ENCODE measurements at regions not wholly inside any gene's neighbourhood (a gene's known extent, or its start where the extent isn't known, plus 50 kb on each side); places are given as distances from the start of the nearest gene placed in this dataset.

DNA sequence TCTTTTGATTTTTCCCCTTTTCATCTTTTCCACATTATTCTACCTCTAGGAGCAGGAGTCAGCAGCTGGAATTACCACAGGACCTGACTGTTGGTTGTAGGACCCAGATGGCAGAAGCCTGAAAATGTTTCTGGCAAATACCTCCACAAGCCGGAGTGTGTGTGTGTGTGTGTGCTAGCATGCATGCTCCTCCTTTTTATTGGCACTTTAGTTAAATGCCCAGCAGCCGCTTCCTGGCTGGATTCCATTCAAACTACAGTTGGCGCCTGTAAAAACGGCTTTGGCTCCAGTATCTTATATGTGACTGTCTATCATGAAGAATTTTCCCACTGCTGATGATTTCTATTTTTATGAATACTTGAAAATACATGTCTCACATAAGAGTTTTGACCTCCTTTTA lies 319.7 kb upstream of the SP4 start:
- no peaks in the 10 kb centered on the region for H3K9me3 Mint-ChIP-seq
- no peak overlapping the region for H3K4me3 Mint-ChIP-seq
- H3K4me1 ChIP-seq = peaks cover 6% of the 10 kb centered on the region
- H3K9ac ChIP-seq = no peak overlapping the region
- H3K4me1 Mint-ChIP-seq = no peaks in the 10 kb centered on the region
- no peak overlapping the region for H3K4me3 ChIP-seq
- no peak overlapping the region for H2AFZ ChIP-seq (replicated peaks)
- H3K9me3 ChIP-seq (ENCODE audit: low read depth) = no peaks in the 10 kb centered on the region
- H3K79me2 ChIP-seq (ENCODE audit: low read depth) = no peaks in the 10 kb centered on the region
- no peak overlapping the region for H3K27ac ChIP-seq
- no peak for TF ChIP-seq CTCF (IDR thresholded peaks at IDR 0.05)
- no peaks in the 10 kb centered on the region for H4K20me1 ChIP-seq (ENCODE audit: low read depth)
- no peak overlapping the region for H3K27ac Mint-ChIP-seq
- H3K36me3 Mint-ChIP-seq = no peaks in the 10 kb centered on the region
- H3F3A ChIP-seq (ENCODE audit: low read depth) = no peaks in the 10 kb centered on the region
- H3K4me2 ChIP-seq = no peak overlapping the region
- H3K36me3 ChIP-seq = no peaks in the 10 kb centered on the region
- H3K27me3 ChIP-seq = no peaks in the 10 kb centered on the region
- DNase-seq (ENCODE audit: low spot score) = peak; percentile 11
- peaks cover 2% of the 10 kb centered on the region for H3K27me3 Mint-ChIP-seq (ENCODE audit: insufficient read depth, low read depth)

DNA sequence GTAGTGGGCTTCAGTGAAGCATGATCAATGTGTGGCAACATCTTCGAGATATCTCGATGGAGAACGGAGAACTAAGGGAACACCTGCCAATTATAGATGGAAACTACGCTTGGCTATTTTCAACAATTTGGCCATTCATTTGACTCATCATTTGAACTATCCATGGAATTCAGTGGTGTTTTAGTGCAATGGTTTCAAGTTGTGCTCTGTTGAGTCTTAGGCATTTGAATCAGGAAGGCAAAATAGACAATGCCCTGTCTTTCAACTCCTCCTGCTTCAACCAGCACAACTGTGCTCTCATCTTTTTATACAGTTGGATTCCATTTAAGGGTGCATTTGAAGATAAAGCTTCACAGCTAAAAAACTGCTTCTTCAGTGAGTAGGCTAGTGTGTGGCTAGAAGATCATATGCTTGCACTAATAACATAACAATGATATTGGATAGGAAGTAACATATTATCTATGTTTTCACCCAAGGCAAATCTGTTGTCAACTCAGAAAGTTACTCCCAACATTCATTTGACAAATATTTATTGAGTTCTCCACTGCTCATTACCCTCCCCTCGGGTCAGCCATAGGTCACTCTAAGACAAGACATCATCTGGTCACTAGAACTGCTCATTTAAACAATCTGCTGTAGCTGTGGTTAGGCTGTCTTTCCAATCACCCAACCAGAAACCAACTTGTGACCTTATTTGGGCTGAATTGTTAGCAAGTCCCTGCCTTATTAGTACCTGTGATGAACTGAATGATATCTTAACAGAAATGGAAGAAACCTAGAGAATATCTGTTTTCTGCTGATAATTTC lies 314.1 kb upstream of the SP4 start:
- H3K36me3 ChIP-seq = no peaks in the 10 kb centered on the region
- no peaks in the 10 kb centered on the region for H3K27me3 Mint-ChIP-seq (ENCODE audit: insufficient read depth, low read depth)
- no peaks in the 10 kb centered on the region for H3K27me3 ChIP-seq
- no peak overlapping the region for H3K4me3 ChIP-seq
- no peak overlapping the region for H2AFZ ChIP-seq (replicated peaks)
- H3K9me3 ChIP-seq (ENCODE audit: low read depth) = no peaks in the 10 kb centered on the region
- no peaks in the 10 kb centered on the region for H3K36me3 Mint-ChIP-seq
- H3K4me3 Mint-ChIP-seq = no peak overlapping the region
- H3K79me2 ChIP-seq (ENCODE audit: low read depth) = no peaks in the 10 kb centered on the region
- TF ChIP-seq CTCF (IDR thresholded peaks at IDR 0.05) (no peak), EZH2 (IDR thresholded peaks at IDR 0.05) (no peak)
- no peaks in the 10 kb centered on the region for H4K20me1 ChIP-seq (ENCODE audit: low read depth)
- H3K27ac ChIP-seq = no peak overlapping the region
- H3K4me1 Mint-ChIP-seq = no peaks in the 10 kb centered on the region
- no peak for DNase-seq (ENCODE audit: low spot score)
- no peak overlapping the region for H3K9ac ChIP-seq
- H3K9me3 Mint-ChIP-seq = no peaks in the 10 kb centered on the region
- no peaks in the 10 kb centered on the region for H3F3A ChIP-seq (ENCODE audit: low read depth)
- H3K4me1 ChIP-seq = peaks cover 11% of the 10 kb centered on the region
- H3K27ac Mint-ChIP-seq = no peak overlapping the region
- no peak overlapping the region for H3K4me2 ChIP-seq

- Mint-ChIP-seq H3K27ac (no peak overlapping the region), H3K27me3 (ENCODE audit: insufficient read depth, low read depth) (no peaks in the 10 kb centered on the region), H3K36me3 (no peaks in the 10 kb centered on the region), H3K4me1 (peaks cover 5% of the 10 kb centered on the region), H3K4me3 (no peak overlapping the region), H3K9me3 (no peaks in the 10 kb centered on the region)
- peaks cover 9% of the 10 kb centered on the region for H3F3A ChIP-seq (ENCODE audit: low read depth)
- peaks cover 39% of the 10 kb centered on the region for H3K4me1 ChIP-seq
- H3K79me2 ChIP-seq (ENCODE audit: low read depth) = no peaks in the 10 kb centered on the region
- no peaks in the 10 kb centered on the region for H4K20me1 ChIP-seq (ENCODE audit: low read depth)
- no peak overlapping the region for H3K9ac ChIP-seq
- DNase-seq (ENCODE audit: low spot score) = no peak
- H3K27ac ChIP-seq = no peak overlapping the region
- H3K36me3 ChIP-seq = no peaks in the 10 kb centered on the region
- H3K27me3 ChIP-seq = no peaks in the 10 kb centered on the region
- no peak overlapping the region for H3K4me2 ChIP-seq
- no peak overlapping the region for H2AFZ ChIP-seq (replicated peaks)
- no peaks in the 10 kb centered on the region for H3K9me3 ChIP-seq (ENCODE audit: low read depth)
- TF ChIP-seq EZH2phosphoT487 (IDR thresholded peaks at IDR 0.05) (no peak), EZH2 (IDR thresholded peaks at IDR 0.05) (no peak), CTCF (IDR thresholded peaks at IDR 0.05) (no peak)
- H3K4me3 ChIP-seq = no peak overlapping the region
These were observed 304.3 kb upstream of the SP4 start for GRCh38 chr7:21123586-21123985.

Data from neural progenitor cell (in vitro differentiated cells).